ENCODE measurements at regions not wholly inside any gene's neighbourhood (a gene's known extent, or its start where the extent isn't known, plus 50 kb on each side); places are given as distances from the start of the nearest gene placed in this dataset.

DNA sequence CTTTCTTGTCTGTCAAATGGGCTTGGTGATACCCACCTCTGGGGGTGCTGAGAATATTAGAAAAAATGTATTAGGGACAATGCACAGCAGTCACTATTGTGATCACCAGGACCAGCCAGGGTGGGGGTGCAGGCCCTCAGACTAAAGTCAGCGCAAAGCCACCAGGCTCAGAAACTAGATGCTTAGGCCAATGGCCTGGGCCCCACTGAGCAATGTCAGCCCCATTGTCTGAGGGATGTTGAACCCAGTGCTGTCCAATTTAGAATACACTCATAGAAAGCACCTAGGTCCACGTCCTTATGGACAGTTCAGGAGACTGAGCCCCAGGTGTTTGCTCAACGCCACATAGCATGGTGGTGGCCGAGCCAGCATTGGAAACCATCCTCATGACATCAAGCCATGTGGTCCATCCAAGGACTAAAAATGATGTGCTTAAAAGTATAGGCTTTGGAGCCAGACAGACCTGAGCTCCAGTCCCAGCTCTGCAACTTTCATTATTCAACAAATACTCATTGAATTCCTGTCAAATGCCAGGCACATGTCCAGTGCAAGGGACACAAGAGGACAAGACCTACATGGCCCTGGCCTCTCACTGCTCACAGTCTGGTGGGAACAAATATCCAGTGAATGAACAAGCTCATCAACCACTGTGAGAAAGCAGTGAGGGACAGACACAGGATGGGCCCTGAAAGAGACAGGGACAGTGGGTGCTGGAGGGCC is 273.8 kb downstream of the MATN1 start:
- Histone ChIP-seq H3K4me2 (no peak overlapping the region), H3K4me1 (ENCODE audit: low read depth, poor library complexity, severe bottlenecking) (no peaks in the 10 kb centered on the region), H3K4me3 (IDR thresholded peaks at IDR 0.05; ENCODE audit: insufficient read depth, low read depth, low read length) (no peak overlapping the region), H4K20me1 (ENCODE audit: insufficient read depth) (no peaks in the 10 kb centered on the region), H3K9ac (no peak overlapping the region), H2AFZ (ENCODE audit: low read depth) (no peak overlapping the region), H3K27ac (no peak overlapping the region), H3K27me3 (ENCODE audit: insufficient read depth, low read depth) (peaks cover 4% of the 10 kb centered on the region; the same call in 1 of the 2 replicates), H3K79me2 (ENCODE audit: insufficient read depth, low read depth) (no peaks in the 10 kb centered on the region), H3K36me3 (ENCODE audit: insufficient read depth) (no peaks in the 10 kb centered on the region)
- no peak for TF ChIP-seq CTCF (conservative IDR thresholded peaks at IDR 0.05; ENCODE audit: low read depth, low read length)

DNA sequence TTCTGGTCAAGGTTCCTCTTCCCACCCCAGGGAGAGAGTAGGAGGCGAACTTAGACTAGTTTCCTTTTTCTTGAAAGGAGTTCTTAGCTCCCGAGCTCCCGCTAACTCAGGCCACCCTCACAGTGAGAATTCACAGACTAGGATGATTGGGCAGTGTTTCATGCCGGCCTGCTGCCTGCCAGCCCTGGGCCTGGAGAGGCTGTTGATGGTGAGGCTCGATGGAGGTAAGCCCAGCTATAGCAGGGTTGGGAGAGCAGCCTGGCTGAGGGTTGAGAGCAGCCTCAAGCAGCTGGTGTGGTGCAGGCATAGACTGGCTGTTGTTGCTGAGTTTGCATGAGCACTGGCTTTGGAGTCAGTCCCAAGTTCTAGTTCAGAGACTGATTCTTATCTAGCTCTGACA is 274.4 kb downstream of the MATN1 start:
- no peak overlapping the region for H3K4me2 ChIP-seq
- H3K4me3 ChIP-seq (IDR thresholded peaks at IDR 0.05; ENCODE audit: insufficient read depth, low read depth, low read length) = no peak overlapping the region
- no peaks in the 10 kb centered on the region for H3K36me3 ChIP-seq (ENCODE audit: insufficient read depth)
- H3K9ac ChIP-seq = no peak overlapping the region
- no peak overlapping the region for H3K27ac ChIP-seq
- H3K4me1 ChIP-seq (ENCODE audit: low read depth, poor library complexity, severe bottlenecking) = no peaks in the 10 kb centered on the region
- no peak for TF ChIP-seq CTCF (conservative IDR thresholded peaks at IDR 0.05; ENCODE audit: low read depth, low read length)
- no peaks in the 10 kb centered on the region for H4K20me1 ChIP-seq (ENCODE audit: insufficient read depth)
- no peaks in the 10 kb centered on the region for H3K79me2 ChIP-seq (ENCODE audit: insufficient read depth, low read depth)
- H2AFZ ChIP-seq (ENCODE audit: low read depth) = no peak overlapping the region
- H3K27me3 ChIP-seq (ENCODE audit: insufficient read depth, low read depth) = peaks cover 4% of the 10 kb centered on the region; the same call in 1 of the 2 replicates

- Histone ChIP-seq H3K79me2 (ENCODE audit: insufficient read depth, low read depth) (no peaks in the 10 kb centered on the region), H3K27me3 (ENCODE audit: insufficient read depth, low read depth) (peaks cover 4% of the 10 kb centered on the region; the same call in 1 of the 2 replicates), H4K20me1 (ENCODE audit: insufficient read depth) (no peaks in the 10 kb centered on the region), H3K4me2 (no peak overlapping the region), H3K4me1 (ENCODE audit: low read depth, poor library complexity, severe bottlenecking) (no peaks in the 10 kb centered on the region), H3K27ac (no peak overlapping the region), H3K9ac (no peak overlapping the region), H3K4me3 (IDR thresholded peaks at IDR 0.05; ENCODE audit: insufficient read depth, low read depth, low read length) (no peak overlapping the region), H3K36me3 (ENCODE audit: insufficient read depth) (no peaks in the 10 kb centered on the region), H2AFZ (ENCODE audit: low read depth) (no peak overlapping the region)
- TF ChIP-seq CTCF (conservative IDR thresholded peaks at IDR 0.05; ENCODE audit: low read depth, low read length) = no peak
Measured at GRCh38 chr1:30447701-30448100, 275.7 kb downstream of the MATN1 start.

- no peaks in the 10 kb centered on the region for H4K20me1 ChIP-seq (ENCODE audit: insufficient read depth)
- H3K79me2 ChIP-seq (ENCODE audit: insufficient read depth, low read depth) = no peaks in the 10 kb centered on the region
- TF ChIP-seq CTCF (conservative IDR thresholded peaks at IDR 0.05; ENCODE audit: low read depth, low read length) = no peak
Measured at GRCh38 chr1:30447080-30447479, 276.3 kb downstream of the MATN1 start.

More at GRCh38 chr1:30447080-30447479, 276.3 kb downstream of the MATN1 start:
- Histone ChIP-seq H2AFZ (ENCODE audit: low read depth) (no peak overlapping the region), H3K4me3 (IDR thresholded peaks at IDR 0.05; ENCODE audit: insufficient read depth, low read depth, low read length) (no peak overlapping the region), H3K27me3 (ENCODE audit: insufficient read depth, low read depth) (peaks cover 4% of the 10 kb centered on the region; the same call in 1 of the 2 replicates), H3K4me1 (ENCODE audit: low read depth, poor library complexity, severe bottlenecking) (no peaks in the 10 kb centered on the region), H3K4me2 (no peak overlapping the region), H3K36me3 (ENCODE audit: insufficient read depth) (no peaks in the 10 kb centered on the region), H3K9ac (no peak overlapping the region), H3K27ac (no peak overlapping the region)

Measured in KMS-11 (cell line).